ENCODE measurements at regions not wholly inside any gene's neighbourhood (a gene's known extent, or its start where the extent isn't known, plus 50 kb on each side); places are given as distances from the start of the nearest gene placed in this dataset.

GRCh38 chr13:107365466-107366215, 797.7 kb upstream of the ARGLU1 start:
- no peak for TF ChIP-seq CTCF (IDR thresholded peaks at IDR 0.05; ENCODE audit: control insufficient read depth, extremely low read depth, insufficient read depth)
- H3K4me3 ChIP-seq (ENCODE audit: low read depth, low read length): no peak overlapping the region
- no peak for DNase-seq (ENCODE audit: low read depth)

- TF ChIP-seq CTCF (IDR thresholded peaks at IDR 0.05; ENCODE audit: control insufficient read depth, extremely low read depth, insufficient read depth): no peak
- no peak overlapping the region for H3K4me3 ChIP-seq (ENCODE audit: low read depth, low read length)
- no peak for DNase-seq (ENCODE audit: low read depth)
Measured at GRCh38 chr13:107364658-107365057, 796.7 kb upstream of the ARGLU1 start.

GRCh38 chr13:107361666-107362065, 793.7 kb upstream of the ARGLU1 start:
- DNase-seq (ENCODE audit: low read depth): no peak
- no peak for TF ChIP-seq CTCF (IDR thresholded peaks at IDR 0.05; ENCODE audit: control insufficient read depth, extremely low read depth, insufficient read depth)
- H3K4me3 ChIP-seq (ENCODE audit: low read depth, low read length): no peak overlapping the region

- no peak for DNase-seq (ENCODE audit: low read depth)
- no peak overlapping the region for H3K4me3 ChIP-seq (ENCODE audit: low read depth, low read length)
- TF ChIP-seq CTCF (IDR thresholded peaks at IDR 0.05; ENCODE audit: control insufficient read depth, extremely low read depth, insufficient read depth): no peak
Measured at GRCh38 chr13:107360010-107360409, 792.1 kb upstream of the ARGLU1 start.

GRCh38 chr13:107358866-107359265, 790.9 kb upstream of the ARGLU1 start:
- TF ChIP-seq CTCF (IDR thresholded peaks at IDR 0.05; ENCODE audit: control insufficient read depth, extremely low read depth, insufficient read depth): no peak
- DNase-seq (ENCODE audit: low read depth): no peak

GRCh38 chr13:107351305-107351704, 783.4 kb upstream of the ARGLU1 start:
- H3K4me3 ChIP-seq (ENCODE audit: low read depth, low read length): no peak overlapping the region
- DNase-seq (ENCODE audit: low read depth): peak; percentile 39
- TF ChIP-seq CTCF (IDR thresholded peaks at IDR 0.05; ENCODE audit: control insufficient read depth, extremely low read depth, insufficient read depth): no peak

More at GRCh38 chr13:107358866-107359265, 790.9 kb upstream of the ARGLU1 start:
- no peak overlapping the region for H3K4me3 ChIP-seq (ENCODE audit: low read depth, low read length)

- no peak for TF ChIP-seq CTCF (IDR thresholded peaks at IDR 0.05; ENCODE audit: control insufficient read depth, extremely low read depth, insufficient read depth)
- no peak for DNase-seq (ENCODE audit: low read depth)
- no peak overlapping the region for H3K4me3 ChIP-seq (ENCODE audit: low read depth, low read length)
Measured at GRCh38 chr13:107348925-107349324, 781.0 kb upstream of the ARGLU1 start.

Measured in LNCaP clone FGC (cell line).